GM18867 (cell line): ENCODE measurements at regions not wholly inside any gene's neighbourhood (a gene's known extent, or its start where the extent isn't known, plus 50 kb on each side); places are given as distances from the start of the nearest gene placed in this dataset.
A peak's percentile ranks its signal among the peaks of the same experiment; 100 is the strongest.

ENCODE experiments used
- ATAC-seq: cut with Tn5 transposase; IDR thresholded peaks from one replicate; pipeline ENCODE4 v1.9.1; 2021; ENCODE audit warnings: mild to moderate bottlenecking, moderate library complexity; ENCODE audit not compliant: unreplicated experiment

- ATAC-seq: no peak
These were observed 119.1 kb upstream of the ITGA1 start for GRCh38 chr5:52668544-52669185.

- ATAC-seq: no peak
These were observed 115.3 kb upstream of the ITGA1 start for GRCh38 chr5:52672459-52672858.

- ATAC-seq: no peak
These were observed 114.2 kb upstream of the ITGA1 start for GRCh38 chr5:52673495-52673894.

GRCh38 chr5:52674815-52675545 is 112.7 kb upstream of the ITGA1 start:
- no peak for ATAC-seq

- ATAC-seq: no peak
These were observed 105.2 kb upstream of the ITGA1 start for GRCh38 chr5:52682492-52682891.

GRCh38 chr5:52684051-52684450 is 103.7 kb upstream of the ITGA1 start:
- ATAC-seq: no peak

- ATAC-seq: no peak
These were observed 102.2 kb upstream of the ITGA1 start for GRCh38 chr5:52685566-52685965.

GRCh38 chr5:52685971-52686370 is 101.7 kb upstream of the ITGA1 start:
- no peak for ATAC-seq

DNA sequence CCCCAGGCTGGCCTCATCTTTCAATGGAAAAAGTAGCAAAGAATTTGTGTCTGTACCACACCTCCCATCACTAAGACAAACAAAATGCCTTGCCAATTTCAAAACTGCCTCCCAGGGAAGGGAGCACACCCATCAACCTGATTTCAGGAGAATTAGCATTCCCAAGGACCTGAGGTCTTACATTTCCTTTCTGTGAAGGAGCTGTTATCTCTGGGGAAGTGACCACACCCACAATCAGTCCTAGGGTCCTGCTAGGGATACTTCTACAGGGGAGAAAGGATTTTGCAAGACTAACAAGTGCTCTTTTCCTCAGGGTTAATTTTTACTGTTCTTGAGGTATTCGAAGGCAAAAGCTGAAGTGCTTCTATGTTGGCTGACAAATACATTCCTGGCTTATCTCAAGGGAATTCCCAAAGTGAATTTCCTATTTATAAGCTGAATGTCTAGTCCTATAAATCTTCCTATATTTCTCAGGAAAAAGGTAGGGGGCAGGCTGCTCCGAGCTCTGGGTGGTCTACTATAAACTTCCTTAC is 97.4 kb upstream of the ITGA1 start:
- no peak for ATAC-seq

GRCh38 chr5:52692039-52692438 is 95.7 kb upstream of the ITGA1 start:
- no peak for ATAC-seq

- ATAC-seq: no peak
These were observed 95.1 kb upstream of the ITGA1 start for GRCh38 chr5:52692606-52693005.

GRCh38 chr5:52693280-52693679 is 94.4 kb upstream of the ITGA1 start:
- ATAC-seq: peak; percentile 51

GRCh38 chr5:52693836-52694235 is 93.9 kb upstream of the ITGA1 start:
- no peak for ATAC-seq

DNA sequence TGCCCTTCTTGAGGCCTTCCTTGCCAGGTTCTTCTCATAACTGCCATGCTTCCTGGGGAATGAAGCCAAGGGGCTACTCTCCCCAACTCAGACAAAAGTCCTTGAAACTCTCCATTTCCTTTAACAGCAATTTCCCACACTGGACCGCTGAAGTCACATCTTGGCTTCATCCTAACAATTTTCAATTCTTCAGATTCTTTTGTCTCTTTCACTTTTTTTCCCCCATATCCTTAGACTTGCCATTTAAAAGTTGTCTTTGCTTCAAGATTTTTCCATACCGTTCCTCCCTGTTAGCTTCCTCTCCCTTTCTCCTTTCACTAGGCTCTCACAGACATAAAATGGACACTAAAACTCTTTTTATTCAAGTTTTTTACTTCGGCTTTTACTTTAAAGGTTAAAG is 93.1 kb upstream of the ITGA1 start:
- ATAC-seq: no peak

DNA sequence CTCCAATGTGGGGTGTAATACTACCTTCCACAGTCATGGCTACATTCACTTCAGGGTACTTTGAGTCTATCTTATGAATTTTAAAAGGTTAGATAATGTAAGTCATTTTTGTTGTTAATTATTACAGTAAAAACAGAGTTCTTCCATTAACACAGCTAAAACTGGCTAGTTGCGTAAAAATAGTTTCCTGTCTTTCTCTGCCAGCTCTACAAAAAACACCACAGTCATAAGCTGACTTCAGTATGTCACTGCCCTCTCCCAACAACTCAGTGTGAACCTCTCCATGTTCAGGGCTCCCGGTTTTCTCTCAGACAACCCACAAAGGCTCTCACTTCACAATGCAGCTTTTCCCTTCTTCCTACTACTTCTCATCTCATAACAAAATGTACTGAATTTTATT is 84.8 kb upstream of the ITGA1 start:
- ATAC-seq: no peak

GRCh38 chr5:52703321-52703720 is 84.4 kb upstream of the ITGA1 start:
- no peak for ATAC-seq

DNA sequence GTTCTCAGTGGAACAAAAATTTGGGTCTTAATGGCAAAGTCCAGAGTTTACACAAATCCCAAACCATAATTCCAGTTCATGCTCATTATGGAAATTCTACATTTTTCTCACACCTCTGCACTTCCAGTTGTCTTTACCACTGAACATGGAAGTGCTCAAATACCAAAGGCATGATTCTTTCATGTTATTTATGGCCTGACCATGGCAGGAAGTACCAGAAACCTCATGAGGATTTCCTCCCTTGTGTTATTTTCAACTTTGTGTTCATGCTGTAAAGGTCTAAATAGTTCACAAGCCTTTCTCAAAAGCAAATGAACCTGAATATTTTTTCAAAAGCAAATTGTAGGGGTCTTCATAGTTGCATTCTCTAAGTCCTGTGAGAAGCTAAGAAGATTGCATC is 82.0 kb upstream of the ITGA1 start:
- no peak for ATAC-seq

DNA sequence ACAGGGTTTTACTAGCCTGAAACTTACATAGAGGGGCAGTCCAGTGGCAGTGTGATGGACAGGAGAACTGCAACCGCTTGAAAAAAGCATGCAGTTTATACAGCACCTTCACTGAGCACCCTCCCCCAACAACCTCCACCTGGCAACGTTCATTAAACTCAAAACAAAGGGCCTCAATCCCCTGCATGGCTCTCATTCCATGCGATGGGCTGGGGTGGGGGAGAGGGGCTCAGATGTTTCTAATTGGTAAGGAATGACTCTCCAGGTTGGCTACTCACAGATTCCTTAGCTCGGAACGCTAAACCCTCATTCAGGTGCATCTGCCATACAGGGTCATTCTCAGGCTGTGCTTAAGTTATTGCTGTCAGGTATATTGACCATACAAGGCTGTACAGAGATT is 80.9 kb upstream of the ITGA1 start:
- no peak for ATAC-seq

- ATAC-seq: no peak
These were observed 80.1 kb upstream of the ITGA1 start for GRCh38 chr5:52707616-52708015.

GRCh38 chr5:52708463-52708862 is 79.3 kb upstream of the ITGA1 start:
- no peak for ATAC-seq

GRCh38 chr5:52709167-52709925 is 78.4 kb upstream of the ITGA1 start:
- ATAC-seq: peak; percentile 86
